H7 (cell line): ENCODE measurements at regions not wholly inside any gene's neighbourhood (a gene's known extent, or its start where the extent isn't known, plus 50 kb on each side); places are given as distances from the start of the nearest gene placed in this dataset.

ENCODE experiments used
- DNase-seq: peaks from one replicate; pipeline ENCODE4 v3.0.0; 2012
- H3K27me3 ChIP-seq: 2 replicates; pipeline ENCODE4 v1.6.0; 2011; ENCODE audit warnings: mild to moderate bottlenecking, low read length; ENCODE audit not compliant: control insufficient read depth, insufficient read depth
- H3K36me3 ChIP-seq: replicated peaks from 2 replicates; pipeline ENCODE4 v1.5.1; 2011; ENCODE audit warnings: low read length; ENCODE audit not compliant: control insufficient read depth, insufficient read depth
- H3K4me3 ChIP-seq: 2 replicates; pipeline ENCODE4 v1.5.1; 2011; ENCODE audit warnings: low read depth, mild to moderate bottlenecking, control low read depth, low read length, moderate library complexity; ENCODE audit not compliant: insufficient read depth

DNA sequence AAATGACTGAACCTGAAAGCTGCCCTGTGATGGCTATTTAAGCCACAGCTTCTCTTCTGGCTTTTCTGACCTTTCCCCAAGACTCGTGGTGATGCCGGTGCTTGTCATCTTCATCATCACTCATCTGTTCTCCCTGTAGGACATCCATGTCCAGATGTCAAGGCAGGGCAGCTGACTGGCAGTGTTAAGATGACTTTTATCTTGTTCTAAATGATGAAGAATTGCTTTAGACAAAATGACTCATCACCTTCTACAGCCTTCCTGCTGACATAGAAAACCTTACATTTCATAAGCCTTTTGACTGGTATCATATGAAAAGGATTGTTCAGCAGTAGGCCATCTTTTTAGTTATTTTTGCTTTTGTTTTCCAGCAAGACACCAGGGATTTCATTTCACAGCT, 67.0 kb upstream of the GPR149 start:
- no peaks in the 10 kb centered on the region for H3K36me3 ChIP-seq
- no peaks in the 10 kb centered on the region for H3K27me3 ChIP-seq
- DNase-seq, result no peak
- H3K4me3 ChIP-seq, result no peak overlapping the region

DNA sequence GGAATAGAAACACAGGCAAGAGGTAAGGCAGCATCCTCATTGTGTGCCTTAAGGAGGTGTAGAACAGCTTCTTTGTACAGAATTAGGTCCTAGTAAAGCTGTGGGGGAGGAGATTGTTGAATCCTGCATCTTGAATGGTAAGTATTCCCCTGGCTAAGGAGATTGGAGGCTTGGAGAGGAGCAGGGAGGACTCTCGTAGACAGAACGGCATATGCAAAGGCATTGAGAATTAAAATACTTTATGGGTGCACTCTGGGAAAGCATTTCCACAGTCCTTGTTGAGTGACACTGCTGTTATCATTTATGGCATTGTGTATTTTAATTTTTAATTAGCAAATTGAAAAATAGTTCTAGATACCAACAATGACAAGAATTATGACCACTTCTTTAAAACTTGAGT, 66.5 kb upstream of the GPR149 start:
- H3K27me3 ChIP-seq, result no peaks in the 10 kb centered on the region
- no peak for DNase-seq
- H3K4me3 ChIP-seq, result no peak overlapping the region
- no peaks in the 10 kb centered on the region for H3K36me3 ChIP-seq

DNA sequence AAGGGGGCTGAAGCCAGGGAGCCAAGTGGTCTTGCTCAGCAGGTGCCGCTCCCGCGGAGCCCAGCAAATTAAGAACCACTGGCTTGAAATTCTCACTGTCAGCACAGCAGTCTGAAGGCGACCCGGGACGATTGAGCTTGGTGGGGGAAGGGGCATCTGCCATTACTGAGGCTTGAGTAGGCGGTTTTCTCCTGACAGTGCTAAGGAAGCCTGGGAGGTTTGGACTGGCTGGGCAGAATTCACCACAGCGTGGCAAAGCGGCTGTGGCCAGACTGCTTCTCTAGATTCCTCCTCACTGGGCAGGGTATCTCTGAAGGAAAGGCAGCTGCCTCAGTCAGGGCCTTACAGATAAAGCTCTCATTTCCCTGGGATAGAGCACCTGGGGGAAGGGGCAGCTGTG, 57.0 kb upstream of the GPR149 start:
- DNase-seq, result no peak
- Histone ChIP-seq H3K36me3 (no peaks in the 10 kb centered on the region), H3K27me3 (no peaks in the 10 kb centered on the region)

DNA sequence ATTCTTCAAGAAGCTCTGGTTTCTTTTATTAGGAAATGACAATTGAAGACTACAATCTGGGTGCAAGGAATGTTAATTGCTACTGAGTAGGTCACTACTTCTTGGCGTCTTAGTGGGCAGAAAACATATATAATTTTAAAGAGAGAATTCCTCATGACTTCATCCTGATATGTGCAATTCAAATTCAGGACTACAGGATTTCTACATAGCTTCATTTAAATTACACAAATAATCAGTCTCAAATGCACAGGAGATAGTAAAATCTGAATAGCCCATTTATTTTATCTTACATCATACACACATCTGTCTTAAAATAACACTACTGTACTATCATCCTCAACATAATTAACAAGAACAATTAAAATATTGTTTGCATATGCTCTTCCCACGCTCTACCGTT, 52.5 kb upstream of the GPR149 start:
- DNase-seq, result no peak
- H3K36me3 ChIP-seq, result no peaks in the 10 kb centered on the region
- no peaks in the 10 kb centered on the region for H3K27me3 ChIP-seq
- H3K4me3 ChIP-seq, result no peak overlapping the region

More for the DNA sequence above, 57.0 kb upstream of the GPR149 start:
- no peak overlapping the region for H3K4me3 ChIP-seq

GRCh38 chr3:154480033-154480432, 50.0 kb upstream of the GPR149 start:
- H3K27me3 ChIP-seq, result no peaks in the 10 kb centered on the region
- DNase-seq, result no peak
- H3K36me3 ChIP-seq, result no peaks in the 10 kb centered on the region
- no peak overlapping the region for H3K4me3 ChIP-seq
